Head of caudate nucleus (tissue), 42 donors: ENCODE measurements at regions not wholly inside any gene's neighbourhood (a gene's known extent, or its start where the extent isn't known, plus 50 kb on each side); places are given as distances from the start of the nearest gene placed in this dataset.
"Not testable (repeated sequence)": the region's sequence is repeated elsewhere in the genome, so short reads cannot be mapped to it uniquely, and the experiment has no call there.

Experiments used
- DNase-seq, 42 donors: peaks; one replicate each; pipeline versions ENCODE4 v3.0.0 to v3.0.0-alpha.2; 2020 to 2021; ENCODE audit warnings: mixed read lengths in 7 of 42
- intact Hi-C: fragments of 100-400 bp; cut with DNase I; formaldehyde crosslinking; loops from one replicate; pipeline ENCODE4 v1.15.0; 2022

DNA sequence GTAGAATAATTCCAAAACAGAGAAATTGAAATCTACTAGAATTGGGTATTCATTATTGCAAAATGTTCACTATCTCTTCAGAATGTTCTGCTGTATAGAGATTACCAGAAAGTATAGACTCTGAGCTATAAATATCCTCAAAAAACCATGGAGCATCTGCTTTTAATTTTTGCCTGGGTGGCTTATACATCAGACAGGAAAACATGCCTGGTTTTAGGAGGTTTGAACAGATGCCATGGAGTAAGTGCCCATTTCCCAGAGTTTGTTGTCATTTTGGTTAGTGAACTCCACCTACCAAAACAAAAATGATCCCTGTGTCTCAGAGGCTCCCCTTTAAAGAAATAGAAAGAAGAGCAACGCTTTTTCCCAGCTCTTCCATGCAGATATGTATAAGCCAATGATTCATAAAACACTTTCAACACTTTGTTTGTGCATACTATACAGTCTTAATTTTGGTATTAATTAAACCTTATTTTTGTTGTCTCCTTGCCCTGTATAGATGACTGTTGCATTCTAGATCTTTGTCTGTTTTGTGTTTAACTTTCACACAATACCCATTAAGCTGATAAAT, 68.7 kb downstream of the MEPE start:
- DNase-seq, result no peak
- intact Hi-C loops, result no loop called here

DNA sequence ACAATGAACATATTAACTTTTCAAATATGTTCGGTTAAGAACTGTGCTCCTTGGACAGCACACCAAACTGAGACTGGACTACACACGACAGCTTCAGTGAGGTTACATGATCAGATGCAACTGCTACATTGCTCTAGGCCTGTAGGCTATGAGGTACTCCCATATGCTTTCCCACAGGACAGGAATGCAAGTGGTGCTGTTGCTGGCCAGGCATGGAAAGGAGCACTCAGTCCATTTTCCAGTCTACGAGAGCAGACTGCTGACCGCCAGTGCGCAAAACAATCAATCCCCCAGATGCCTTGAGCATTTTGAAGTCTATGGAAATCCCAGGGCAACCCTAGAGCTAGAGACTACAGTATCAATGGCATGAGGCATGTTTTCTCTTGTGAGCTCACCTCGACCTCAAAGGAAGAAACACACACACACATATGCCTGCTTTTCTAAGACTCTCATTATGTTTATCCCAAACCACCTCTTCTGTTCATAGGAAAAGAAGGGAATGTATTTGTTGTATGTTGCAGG, 70.8 kb upstream of the SPP1 start:
- intact Hi-C loops, result no loop called here
- no peak for DNase-seq

DNA sequence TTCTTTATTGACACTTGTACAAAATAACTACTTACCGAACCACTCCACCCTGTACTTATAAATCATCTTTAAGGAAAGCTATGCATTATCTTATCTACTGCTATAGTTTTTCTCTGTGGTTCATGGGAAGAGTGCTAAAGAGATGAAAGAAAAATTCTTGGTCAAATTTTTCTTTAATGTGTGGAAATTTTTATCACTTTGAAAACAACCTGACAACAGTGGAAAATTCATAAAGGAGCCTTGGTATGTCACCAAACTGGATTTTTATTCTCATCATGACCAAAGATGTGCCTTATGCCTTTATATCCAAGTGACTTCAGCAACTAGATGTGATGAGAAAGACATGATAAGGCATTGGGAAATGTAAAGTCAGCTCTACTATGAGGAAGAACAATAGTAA, 67.2 kb upstream of the SPP1 start:
- intact Hi-C loops, result no loop called here

DNA sequence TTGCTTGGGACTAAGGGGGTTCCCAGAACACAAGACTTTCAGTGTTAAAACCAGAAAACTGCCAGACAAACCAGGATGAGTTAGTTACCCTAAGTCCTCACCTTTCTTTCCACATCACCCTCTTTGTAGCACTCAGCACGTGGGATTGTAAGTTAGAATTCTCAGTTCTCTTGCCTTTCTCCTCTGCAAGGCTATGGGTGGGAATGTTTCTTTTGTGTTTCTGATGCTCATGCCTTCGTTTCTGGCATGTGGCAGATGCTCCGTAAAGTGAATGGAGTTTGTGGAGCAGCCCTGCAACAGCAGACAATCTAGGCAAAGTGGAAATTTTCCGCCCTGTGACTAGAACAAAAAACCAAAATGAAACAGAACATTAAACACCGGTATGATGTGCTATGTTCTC, 64.7 kb upstream of the SPP1 start:
- DNase-seq, result peak in 5 of 42 donors; percentile 11 to 47 (median 22)
- intact Hi-C loops, result no loop called here

More for the DNA sequence above, 67.2 kb upstream of the SPP1 start:
- DNase-seq, result no peak

DNA sequence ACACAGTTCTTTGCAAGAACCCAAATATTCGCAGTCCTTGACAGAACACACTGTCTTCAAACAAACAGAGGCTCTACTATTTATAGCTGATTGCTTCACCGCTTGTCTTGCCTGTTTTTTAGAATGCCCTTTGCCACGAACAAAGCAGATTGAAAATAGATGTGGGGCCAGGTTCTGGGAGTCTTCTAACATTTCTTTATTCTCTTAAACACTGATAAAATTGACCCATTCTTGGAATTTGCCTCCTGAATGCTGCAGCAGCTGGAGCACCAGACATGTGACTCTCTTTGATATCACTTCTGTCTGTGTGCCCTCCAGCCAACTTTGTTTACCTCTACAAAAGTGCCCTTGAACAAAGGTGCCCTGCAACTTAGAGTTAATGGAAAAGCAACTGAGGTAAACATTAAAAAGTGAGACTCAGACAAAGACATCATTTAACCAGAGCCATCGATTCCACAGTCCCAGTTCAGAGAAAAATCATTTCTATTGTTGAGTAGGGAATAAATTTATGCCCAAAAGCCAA, 64.2 kb upstream of the SPP1 start:
- intact Hi-C loops, result no loop called here
- peak in 7 of 42 donors; percentile 2 to 48 (median 23) for DNase-seq

DNA sequence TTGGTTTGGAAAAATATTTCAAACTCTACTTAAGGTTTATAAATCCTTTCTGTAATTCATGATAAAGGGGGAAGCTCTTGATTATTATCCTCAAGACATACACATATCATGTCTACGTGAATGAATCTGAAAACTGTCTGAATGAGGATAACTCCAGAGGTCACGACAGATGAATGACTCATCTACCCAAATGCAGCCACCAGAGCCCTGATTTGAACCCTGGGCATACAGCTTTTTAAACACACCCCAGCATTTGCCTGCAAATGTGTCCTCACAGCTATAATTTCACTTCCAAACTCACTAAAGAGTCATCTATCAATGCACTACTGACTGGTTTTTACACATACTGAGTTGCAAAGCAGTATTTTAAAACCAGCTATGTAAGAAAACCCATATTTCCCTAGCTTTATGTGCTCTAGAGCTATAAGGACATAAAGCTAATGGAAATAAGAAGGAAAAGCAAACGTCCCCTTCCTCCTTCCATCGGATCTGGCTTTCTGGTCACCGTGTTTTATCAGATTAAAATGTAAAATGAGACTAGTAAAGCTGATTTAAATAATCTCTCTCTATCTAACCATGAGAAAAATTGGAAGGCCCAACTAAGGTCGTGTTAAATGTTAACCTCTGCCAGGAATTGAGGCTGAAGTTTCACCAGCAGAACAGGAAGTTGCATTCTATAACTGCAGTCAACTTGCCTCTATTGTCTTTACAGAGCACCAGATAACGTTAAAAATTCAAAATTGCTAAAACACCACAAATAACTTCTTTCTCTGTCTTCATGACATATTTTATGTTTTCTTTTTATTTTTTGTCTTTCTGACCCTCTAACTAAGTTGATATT, 63.1 kb upstream of the SPP1 start:
- DNase-seq, result no peak
- intact Hi-C loops, result no loop called here

DNA sequence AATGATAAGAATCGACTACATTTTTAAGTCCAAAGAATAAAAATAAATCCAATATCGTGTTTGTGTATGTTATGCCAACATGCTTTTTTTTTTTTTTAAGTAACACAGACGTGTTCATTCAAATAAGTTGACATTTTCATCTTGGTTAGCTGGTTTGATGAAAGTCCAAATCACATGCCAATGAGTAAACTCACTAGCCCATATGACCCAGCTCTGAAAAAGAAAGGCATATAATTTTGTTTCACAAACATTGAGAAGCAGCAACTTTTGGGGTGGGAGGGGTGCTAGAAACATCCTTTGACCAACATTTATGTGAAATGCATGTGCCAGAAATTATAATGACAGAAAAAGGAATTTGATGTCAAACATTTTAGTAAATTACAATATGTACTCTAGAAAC, 61.6 kb upstream of the SPP1 start:
- intact Hi-C loops, result no loop called here
- DNase-seq, result no peak

DNA sequence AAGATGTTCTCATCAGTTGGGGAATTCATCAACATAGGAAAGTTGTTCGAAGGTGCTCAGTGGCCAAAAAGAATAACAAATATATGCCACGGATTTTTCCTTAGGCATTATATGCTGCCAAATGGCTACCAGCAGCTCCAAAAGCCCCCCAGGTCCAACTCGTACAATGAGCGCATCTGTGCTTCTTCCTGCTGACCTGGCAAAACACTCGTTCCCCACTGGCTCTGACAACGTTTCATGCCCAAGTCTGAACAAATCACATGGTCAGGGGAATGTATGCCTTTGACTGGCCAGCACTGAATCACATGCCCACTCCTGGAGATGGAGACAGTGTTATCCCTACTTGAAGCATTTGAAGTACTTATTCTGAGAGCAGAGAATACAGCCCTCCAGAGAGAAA, 59.9 kb upstream of the SPP1 start:
- intact Hi-C loops, result no loop called here
- no peak for DNase-seq

DNA sequence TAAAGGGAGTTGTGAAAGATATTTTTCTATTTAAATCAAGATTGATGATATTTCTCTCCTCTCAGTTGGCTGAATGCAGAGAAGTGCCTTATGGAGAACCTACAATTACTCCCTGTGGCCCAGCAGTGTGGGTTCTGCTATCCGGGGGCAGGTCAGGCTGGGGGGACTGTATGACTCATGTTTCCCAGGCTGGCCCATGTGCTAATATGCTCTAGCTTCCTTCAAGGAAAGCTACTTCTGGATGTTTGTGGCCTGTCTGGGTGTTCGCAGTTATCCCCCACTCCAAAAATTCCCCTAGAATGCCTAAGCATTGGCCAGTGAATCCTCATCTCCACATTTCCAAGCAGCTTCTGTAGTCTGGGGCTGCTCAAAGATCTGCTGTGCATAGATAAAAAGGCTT, 58.9 kb upstream of the SPP1 start:
- DNase-seq, result peak in 3 of 42 donors; percentile 14 to 27 (median 17)

DNA sequence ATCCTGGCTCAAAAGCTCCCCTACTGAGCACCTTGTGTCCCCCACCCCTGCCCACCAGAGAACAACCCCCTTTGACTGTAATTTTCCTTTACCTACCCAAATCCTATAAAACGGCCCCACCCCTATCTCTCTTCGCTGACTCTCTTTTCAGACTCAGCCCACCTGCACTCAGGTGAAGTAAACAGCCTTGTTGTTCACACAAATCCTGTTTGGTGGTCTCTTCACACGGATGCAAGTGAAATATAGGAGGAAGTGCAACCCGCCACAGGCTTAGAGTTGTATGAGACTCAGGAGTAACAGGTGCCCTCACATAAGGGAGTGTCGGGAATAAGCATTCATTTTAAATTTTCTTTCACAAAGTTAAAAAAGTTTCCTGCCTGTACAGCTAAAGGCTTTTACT, 57.6 kb upstream of the SPP1 start:
- DNase-seq, intact Hi-C loops: not testable (repeated sequence)

More for the DNA sequence above, 58.9 kb upstream of the SPP1 start:
- intact Hi-C loops, result no loop called here

DNA sequence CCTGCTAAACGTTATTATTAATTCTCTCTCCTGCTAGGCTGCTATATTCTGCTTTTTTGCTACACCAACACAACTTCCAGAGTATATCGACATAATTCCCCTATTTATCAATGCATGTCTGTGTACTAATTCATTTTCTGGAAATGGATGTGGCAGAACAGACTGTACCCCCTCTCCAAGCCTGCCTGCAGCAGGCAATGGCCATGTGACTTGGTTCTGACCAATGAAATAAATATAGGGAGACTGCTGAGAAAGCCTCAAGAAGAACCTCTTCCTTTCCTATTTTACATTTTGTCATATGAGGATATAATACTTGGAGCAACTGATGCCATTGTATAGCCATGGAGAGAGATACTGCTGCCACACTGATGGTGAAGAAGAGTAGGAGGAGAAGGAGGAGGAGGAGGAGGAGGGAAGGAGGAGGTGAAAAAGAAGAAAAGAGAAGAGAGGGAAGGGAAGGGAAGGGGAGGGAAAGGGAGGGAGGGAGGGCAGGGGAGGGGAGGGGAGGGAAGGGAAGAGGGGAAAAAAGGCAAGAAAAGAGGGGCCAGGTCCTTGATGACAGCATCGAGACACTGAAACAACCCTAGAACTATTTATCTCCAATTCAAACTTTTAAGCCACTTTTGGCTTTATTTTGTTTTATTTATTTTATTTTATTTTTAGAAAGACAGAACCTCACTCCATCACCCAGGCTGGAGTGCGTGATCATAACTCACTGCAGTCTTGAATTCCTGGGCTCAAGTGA, 57.0 kb upstream of the SPP1 start:
- intact Hi-C loops, result no loop called here

DNA sequence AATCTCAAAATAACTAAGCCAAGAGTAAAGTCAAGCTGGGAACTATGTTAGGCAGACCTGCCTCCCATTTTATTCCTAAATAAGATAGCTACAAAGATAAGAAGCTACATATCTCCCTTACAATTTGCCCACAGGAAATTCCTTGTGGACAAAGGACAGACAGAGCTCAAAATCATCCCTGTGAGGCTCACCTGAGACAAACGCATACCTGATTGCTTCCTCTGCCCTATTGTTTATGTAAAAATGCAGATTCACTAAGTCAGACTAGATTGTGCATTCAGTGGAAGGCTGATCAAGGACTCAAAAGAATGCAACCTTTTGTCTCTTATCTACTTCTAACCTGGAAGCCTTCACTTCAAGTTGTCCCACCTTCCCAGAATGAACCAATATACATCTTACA, 56.2 kb upstream of the SPP1 start:
- intact Hi-C loops, DNase-seq: not testable (repeated sequence)

More for the DNA sequence above, 57.0 kb upstream of the SPP1 start:
- DNase-seq, result no peak

DNA sequence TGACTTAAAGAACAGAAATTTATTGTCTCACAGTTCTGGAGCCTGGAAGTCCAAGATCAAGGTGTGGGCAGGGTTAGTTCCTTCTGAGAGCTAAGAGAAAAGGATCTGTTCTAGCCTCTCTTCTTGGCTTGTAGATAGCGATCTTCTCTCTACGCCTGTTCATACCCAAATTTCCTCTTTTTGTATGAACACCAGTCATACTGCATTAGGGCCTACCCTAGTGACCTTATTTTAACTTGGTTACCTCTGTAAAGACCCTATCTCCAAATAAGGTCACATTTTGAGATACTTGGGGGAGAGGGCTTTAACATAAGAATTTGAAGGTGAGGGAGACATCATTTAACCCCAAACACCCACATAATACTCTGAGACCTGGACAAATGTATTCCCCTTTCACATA, 55.6 kb upstream of the SPP1 start:
- DNase-seq, result no peak
- intact Hi-C loops, result no loop called here

DNA sequence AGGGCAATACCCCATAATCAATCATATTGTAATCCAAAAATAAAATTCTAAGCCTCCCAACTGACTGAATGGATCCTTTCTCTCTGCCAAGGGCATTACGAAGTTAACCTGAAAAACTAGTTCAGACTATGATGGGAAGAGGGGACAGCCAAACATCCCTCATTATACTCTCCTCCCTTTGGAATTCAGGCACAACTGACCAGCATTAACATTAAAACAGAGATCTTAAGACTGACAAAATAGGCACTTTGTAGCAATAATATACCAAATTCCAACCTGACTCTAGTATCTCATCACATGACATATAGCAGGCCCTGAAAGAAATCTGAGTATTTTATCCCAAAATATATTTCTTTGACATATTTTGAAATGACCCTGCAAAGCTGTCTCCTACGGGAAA, 55.0 kb upstream of the SPP1 start:
- intact Hi-C loops, result no loop called here
- DNase-seq, result no peak

DNA sequence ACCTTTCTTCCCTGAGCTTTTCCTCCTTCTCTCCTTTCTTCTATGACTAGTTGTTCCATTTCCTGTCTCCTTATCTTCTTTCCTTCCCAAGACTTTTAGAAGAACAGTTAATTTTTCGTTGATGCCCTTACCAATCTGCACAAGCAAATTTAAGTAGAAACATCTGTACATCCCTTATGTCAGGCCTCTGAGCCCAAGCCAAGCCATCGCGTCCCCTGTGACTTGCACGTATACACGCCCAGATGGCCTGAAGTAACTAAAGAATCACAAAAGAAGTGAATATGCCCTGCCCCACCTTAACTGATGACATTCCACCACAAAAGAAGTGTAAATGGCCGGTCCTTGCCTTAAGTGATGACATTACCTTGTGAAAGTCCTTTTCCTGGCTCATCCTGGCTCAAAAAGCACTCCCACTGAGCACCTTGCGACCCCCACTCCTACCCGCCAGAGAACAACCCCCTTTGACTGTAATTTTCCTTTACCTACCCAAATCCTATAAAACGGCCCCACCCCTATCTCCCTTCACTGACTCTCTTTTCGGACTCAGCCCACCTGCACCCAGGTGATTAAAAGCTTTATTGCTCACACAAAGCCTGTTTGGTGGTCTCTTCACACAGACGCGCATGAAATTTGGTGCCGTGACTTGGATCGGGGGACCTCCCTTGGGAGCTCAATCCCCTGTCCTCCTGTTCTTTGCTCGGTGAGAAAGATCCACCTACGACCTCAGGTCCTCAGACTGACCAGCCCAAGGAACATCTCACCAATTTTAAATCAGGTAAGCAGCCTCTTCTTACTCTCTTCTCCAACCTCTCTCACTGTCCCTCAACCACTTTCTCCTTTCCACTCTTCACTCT, 53.7 kb upstream of the SPP1 start:
- intact Hi-C loops, DNase-seq: not testable (repeated sequence)

DNA sequence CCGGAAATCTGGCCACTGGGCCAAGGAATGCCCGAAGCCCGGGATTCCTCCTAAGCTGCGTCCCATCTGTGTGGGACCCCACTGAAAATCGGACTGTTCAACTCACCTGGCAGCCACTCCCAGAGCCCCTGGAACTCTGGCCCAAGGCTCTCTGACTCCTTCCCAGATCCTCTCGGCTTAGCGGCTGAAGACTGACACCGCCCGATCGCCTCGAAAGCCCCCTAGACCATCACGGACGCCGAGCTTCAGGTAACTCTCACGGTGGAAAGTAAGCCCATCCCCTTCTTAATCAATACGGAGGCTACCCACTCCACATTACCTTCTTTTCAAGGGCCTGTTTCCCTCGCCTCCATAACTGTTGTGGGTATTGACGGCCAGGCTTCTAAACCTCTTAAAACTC, 51.4 kb upstream of the SPP1 start:
- DNase-seq, intact Hi-C loops: not testable (repeated sequence)
